ENCODE measurements at regions not wholly inside any gene's neighbourhood (a gene's known extent, or its start where the extent isn't known, plus 50 kb on each side); places are given as distances from the start of the nearest gene placed in this dataset.
"Not testable (repeated sequence)": the region's sequence is repeated elsewhere in the genome, so short reads cannot be mapped to it uniquely, and the experiment has no call there.

DNA sequence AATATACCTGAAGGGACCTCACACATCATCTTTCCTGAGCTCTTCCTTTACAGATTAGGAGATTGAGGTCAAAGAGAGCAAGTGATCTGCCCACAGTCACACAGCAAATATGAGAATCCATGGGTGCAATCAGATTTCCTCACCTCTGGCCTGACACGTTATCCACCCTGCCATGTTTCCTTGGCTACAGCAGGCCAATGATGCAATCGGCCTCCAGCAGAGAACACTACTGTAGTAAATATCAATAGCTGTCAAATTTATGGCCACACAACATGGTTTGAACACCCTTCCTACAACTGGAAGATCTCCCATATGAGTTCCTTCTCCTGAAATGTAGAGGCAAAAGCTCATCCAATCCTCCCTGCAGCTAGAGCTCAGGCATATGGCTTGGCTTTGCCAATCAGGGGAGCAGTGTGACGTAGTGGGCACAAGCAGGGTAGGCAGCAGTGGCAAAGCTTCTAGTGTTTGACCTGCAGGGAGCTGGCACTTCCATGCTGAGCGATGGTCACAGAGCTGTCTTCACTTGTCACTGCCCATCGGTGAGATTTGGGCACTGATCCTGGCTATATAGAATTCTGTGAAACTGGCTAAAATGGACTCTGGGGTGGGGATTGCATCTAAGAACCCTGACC is 271.3 kb downstream of the TJP1 start:
- no peak for DNase-seq

DNA sequence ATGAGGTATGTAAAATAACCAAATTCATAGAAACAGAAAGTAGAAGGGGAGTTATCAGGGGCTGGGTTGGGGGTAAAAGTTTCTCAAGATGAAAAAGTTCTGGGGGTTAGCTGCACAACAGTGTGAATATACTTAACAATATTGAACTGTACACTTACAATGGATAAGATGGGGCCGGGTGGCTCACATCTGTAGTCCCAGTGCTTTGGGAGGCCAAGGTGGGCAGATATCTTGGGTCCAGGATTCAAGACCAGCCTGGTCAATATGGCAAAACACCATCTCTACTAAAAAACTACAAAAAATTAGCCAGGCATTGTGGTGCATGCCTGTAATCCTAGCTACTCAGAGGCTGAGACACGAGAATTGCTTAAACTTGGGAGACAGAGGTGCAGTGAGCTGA is 274.3 kb downstream of the TJP1 start:
- DNase-seq: no peak

- no peak for DNase-seq
Observed at GRCh38 chr15:29544513-29545128, 275.0 kb upstream of the NSMCE3 start.

GRCh38 chr15:29542994-29543393 is 273.4 kb upstream of the NSMCE3 start:
- DNase-seq: no peak

DNA sequence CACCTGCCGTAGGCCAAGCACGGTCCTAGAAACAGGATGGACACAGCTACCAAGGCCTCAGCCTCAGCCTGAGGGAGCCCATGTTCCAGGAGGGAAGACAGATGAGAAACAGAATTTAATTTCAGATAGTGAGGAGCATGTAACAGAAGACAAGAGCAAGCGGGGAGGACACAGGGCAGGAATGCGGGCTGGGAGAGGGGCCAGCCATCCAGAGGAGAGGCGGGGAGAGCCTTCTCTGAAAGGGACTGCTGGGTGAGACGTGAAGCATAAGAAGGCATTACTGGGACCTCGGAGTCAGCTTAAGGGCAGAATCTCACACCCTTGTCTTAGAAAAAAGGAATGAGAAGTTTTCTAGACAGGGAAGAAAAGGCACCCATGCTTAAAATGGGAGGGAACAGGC is 271.7 kb upstream of the NSMCE3 start:
- no peak for DNase-seq

- no peak for DNase-seq
Observed at GRCh38 chr15:29540479-29540878, 270.9 kb upstream of the NSMCE3 start.

DNA sequence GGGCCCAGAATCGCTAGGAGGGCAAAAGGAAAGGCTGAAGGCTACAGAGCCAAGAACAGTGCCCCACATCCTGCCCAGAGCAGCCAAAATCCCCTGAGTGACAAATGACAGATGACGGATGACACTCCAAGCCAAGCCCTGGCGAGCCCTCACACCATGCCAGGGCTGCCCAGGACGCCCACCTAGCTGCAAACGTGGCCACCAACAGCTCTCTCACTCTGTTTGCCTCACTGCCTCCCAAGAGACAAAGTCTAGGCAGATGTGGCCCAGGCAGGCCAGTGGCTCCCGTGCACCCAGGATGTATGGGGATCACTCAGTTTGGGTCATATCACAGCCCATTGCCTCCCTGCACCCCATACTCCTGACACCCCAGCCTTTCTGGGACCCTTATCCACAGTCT is 270.1 kb upstream of the NSMCE3 start:
- no peak for DNase-seq

DNA sequence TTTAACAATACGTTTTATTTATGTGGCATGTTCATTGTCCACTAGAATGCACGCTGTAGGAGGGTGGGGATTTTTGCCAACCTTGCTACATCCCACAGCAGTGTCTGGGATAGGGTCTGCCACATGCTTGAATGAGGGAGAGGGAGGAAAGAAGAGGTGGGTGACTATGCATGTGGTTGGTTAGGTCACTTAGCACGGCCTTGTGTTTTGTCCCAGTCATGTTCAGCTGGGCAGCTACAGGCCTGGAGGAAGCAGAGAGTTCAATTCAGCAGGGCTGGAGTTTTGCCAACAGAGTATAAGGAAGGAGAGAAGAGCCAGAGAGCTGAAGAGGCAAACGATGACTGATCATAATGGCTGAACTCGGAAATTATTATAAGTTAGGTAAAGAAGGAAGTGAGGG is 268.4 kb upstream of the NSMCE3 start:
- DNase-seq: no peak

- DNase-seq: no peak
Observed at GRCh38 chr15:29535952-29536351, 266.3 kb upstream of the NSMCE3 start.

DNA sequence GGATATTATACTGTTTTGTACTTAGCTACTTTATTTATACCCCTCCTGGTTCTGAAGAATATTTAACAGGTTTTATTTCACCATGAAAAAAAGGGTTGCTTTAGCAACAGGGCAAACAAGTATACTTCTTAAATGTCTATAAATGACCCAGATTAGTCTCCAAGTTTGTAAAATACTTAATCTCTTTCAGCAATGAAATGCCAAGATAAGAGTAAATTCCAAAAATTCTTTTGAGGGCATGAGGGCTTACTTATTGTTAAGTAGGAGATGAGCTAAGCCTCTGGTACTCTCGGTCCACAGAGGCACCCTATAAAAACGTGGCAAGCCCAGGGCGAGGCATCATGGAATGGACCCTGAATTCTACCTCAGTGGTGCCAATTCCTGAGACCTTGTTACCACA is 264.8 kb upstream of the NSMCE3 start:
- no peak for DNase-seq

DNA sequence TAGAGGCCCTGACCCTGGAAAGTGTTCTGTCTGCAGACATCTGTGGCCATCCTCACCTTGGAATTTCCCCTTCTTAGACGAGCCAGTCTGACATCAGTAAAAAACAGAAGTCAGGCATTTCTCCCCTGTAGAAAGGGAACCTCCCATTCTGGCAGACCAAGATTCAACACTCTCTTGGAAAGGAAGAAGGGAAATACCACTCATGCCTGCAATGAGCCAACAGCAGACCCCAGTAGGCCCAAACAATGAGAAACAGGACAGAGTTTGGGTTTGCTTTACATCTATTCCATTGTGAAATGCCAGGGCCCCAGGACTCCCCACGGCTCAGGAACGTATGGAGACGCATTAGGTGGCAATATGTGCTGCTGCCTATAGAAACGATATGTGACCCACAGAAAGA is 264.0 kb upstream of the NSMCE3 start:
- no peak for DNase-seq

DNA sequence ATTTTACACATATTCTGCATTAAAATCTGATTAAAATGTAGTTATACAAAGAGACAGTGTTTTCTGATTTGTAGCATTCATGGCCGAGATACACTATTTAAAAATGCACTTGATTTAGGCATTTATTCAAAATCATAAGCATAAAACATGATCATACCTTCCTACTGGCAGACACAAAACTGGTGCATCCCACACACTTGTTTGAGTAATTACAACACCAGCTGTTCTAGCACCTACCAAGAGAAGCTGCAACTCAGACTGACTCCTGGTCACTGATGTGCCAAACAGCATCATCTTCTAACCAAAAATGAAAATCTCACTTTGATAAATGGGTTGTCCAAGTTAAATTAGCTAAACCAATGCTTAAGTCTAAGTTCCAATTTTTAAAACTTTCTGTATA is 262.7 kb upstream of the NSMCE3 start:
- DNase-seq: no peak

- DNase-seq: no peak
Observed at GRCh38 chr15:29530966-29531365, 261.3 kb upstream of the NSMCE3 start.

DNA sequence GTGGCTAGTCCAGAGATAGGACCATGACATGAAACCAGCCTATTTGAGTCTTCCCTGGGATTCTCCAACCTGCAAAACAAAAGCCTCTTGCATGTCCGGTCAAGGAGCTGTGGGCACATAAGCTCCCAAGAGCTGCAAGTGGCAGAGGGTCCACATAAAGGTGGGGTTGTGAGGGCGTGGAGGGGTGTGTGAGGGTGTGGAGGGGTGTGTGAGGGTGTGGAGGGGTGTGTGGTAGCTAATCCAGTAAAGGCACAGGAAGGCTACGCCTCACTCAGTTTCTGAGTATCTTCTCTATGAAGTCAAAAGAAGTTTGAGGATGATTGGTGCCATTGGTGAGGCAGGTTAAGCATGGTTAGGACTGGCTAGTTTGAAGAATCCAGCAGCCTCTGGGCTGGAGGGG is 259.4 kb upstream of the NSMCE3 start:
- no peak for DNase-seq

GRCh38 chr15:29528276-29528675 is 258.7 kb upstream of the NSMCE3 start:
- DNase-seq: no peak

- no peak for DNase-seq
Observed at GRCh38 chr15:29526802-29527201, 257.2 kb upstream of the NSMCE3 start.

DNA sequence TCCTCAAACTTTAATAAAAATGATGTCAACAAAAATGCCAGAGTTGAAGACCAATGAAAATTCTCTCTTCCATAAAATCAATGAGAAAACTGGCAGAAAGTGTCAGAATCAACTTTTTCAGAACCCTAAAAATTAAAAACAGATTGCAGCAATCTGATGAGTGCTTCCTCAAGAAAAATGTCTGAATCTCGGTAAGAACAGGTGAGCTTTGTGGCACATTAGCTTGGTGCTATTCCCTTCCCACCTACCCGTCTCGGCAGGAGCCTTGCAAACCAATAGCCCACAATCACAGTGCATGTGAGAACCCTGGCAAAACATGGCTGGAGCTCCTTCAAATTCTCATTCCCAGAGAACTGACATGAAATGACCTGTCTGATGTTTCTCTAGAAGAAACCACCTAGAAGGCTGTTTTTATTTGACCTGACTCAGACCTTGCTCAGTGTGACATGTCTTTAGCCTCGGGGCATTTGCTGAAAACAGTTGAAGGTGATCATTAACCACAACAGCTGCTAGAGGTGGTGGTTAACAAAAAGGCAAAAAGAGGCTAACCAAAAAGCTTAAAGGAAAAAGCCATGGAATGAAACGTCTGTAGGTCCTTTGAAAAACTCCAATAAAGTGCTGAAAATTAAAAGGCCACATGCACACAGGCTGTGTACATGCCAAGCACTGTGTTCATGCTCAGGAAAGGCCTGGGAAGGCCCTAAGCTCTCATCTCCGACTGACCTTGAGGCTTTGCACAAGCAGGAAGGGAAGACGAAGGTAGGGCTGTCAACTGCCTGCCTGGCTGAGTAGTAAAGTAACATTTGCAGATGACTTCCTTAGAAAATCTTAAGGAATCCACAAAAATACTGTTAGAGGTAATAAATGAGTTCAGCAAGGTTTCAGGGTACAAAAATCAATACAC is 253.0 kb upstream of the NSMCE3 start:
- no peak for DNase-seq

GRCh38 chr15:29518442-29518841 is 248.8 kb upstream of the NSMCE3 start:
- DNase-seq: no peak

DNA sequence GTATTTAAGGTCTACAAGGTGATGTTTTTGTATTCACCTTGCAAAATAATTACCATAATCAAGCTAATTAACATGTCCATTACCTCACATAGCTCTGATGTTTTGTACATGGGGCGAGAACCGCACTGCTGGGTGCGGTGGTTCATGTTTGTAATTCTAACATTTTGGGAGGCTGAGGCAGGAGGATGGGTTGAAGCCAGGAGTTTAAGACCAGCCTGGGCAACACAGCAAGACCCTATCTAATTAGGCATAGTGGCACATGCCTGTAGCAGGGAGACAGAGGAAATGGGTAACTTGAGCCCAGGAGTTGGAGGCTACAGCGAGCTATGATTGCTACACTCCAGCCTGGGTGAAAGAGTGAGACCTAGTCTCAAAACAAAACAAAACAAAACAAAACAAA is 248.2 kb upstream of the NSMCE3 start:
- no peak for DNase-seq

DNA sequence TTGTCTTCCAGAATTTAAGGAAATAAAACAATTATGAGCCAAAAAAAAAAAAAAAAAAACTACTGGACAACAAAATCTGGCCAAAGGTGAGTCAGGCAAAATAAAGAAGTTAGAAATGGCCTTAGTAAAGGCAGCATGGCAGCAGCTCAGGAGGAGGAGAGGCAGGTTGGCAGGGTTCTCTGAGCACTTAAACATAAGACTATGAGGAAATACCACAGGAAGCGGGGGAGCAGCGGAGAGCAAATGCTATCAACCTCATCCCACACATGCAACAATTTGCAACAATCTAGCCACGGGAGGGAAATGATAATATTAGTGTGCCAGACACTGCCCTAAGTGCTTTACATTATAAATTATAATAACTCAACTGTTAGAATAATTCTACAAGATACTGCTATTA is 247.3 kb upstream of the NSMCE3 start:
- no peak for DNase-seq

DNA sequence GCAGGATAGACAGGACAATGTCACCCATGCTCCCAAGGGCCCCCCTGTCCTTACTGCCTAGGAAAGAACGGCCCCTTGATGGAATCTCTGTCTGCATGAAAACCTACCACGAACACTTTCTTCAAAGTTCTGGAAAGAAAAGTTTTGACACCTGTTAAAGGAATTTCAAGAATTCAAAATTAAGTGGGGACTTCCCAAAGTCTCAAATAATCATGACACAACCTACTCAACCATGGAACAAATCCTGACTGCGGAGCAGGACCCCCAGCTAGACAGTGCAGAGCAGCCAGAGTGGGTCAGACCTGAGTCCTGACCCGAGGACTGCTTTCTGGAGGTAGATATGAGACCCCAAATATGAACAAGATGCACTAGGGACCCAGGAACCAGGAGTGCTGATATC is 245.3 kb upstream of the NSMCE3 start:
- DNase-seq: no peak

GRCh38 chr15:29511663-29512062 is 242.0 kb upstream of the NSMCE3 start:
- no peak for DNase-seq

DNA sequence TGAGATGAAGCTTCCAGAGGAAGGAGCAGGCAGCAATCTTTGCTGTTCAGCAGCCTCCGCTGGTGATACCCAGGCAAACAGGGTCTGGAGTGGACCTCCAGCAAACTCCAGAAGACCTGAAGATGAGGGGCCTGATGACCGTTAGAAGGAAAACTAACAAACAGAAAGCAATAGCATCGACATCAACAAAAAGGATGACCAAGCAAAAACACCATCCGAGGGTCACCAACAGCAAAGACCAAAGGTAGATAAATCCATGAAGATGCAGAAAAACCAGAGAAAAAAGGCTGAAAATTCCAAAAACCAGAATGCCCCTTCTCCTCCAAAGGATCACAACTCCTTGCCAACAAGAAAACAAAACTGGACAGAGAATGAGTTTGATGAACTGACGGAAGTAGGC is 235.9 kb upstream of the NSMCE3 start:
- DNase-seq: not testable (repeated sequence)

Data from femur (tissue), 1 donor.